ENCODE measurements at regions not wholly inside any gene's neighbourhood (a gene's known extent, or its start where the extent isn't known, plus 50 kb on each side); places are given as distances from the start of the nearest gene placed in this dataset.

- Histone ChIP-seq H3K27me3 (ENCODE audit: control insufficient read depth in 2 of 2, insufficient read depth in 2 of 2, low read length in 2 of 2) (no peaks in the 10 kb centered on the region), H3K9me3 (replicated peaks; ENCODE audit: control insufficient read depth, insufficient read depth, low read length) (no peaks in the 10 kb centered on the region), H2AFZ (ENCODE audit: low read depth, low read length) (no peak overlapping the region), H3K4me2 (ENCODE audit: insufficient read depth, low read length) (no peak overlapping the region), H3K9me1 (replicated peaks; ENCODE audit: control insufficient read depth, extremely low read depth, insufficient read depth, low read length) (no peaks in the 10 kb centered on the region), H3K4me3 (replicated peaks in 1 of 3; ENCODE audit: insufficient read depth in 1 of 3, low read depth in 1 of 3, low read length in 3 of 3) (no peak overlapping the region), H3K4me1 (ENCODE audit: control insufficient read depth, extremely low read depth, insufficient read depth, low read length) (no peaks in the 10 kb centered on the region), H3K36me3 (ENCODE audit: control insufficient read depth in 2 of 2, extremely low read depth in 1 of 2, insufficient read depth in 2 of 2, low read length in 2 of 2) (no peaks in the 10 kb centered on the region), H3K79me2 (ENCODE audit: control insufficient read depth, insufficient read depth, low read length) (no peaks in the 10 kb centered on the region), H3K27ac (ENCODE audit: insufficient read depth, low read depth, low read length) (no peak overlapping the region), H4K20me1 (replicated peaks; ENCODE audit: control insufficient read depth, extremely low read depth, insufficient read depth, low read length) (no peaks in the 10 kb centered on the region), H3K9ac (replicated peaks; ENCODE audit: extremely low read depth, insufficient read depth, low read length) (no peak overlapping the region)
- intact Hi-C loops (cut with micrococcal nuclease) = no loop called here
- dilution Hi-C loops (cut with MboI; ENCODE audit: extremely low pct_ligation_motif_present, low sequenced_read_pairs) = no loop called here
- TF ChIP-seq JUN (IDR thresholded peaks at IDR 0.05; ENCODE audit: borderline replicate concordance, insufficient read depth, insufficient read length, low read depth) = no peak
- no peak for TF ChIP-seq MAX (IDR thresholded peaks at IDR 0.05; ENCODE audit: insufficient read depth, insufficient read length)
- TF ChIP-seq CTCF (IDR thresholded peaks at IDR 0.05; ENCODE audit: extremely low read depth in 1 of 2, insufficient read depth in 1 of 2, low read depth in 1 of 2, low read length in 2 of 2) = no peak
- no peak for TF ChIP-seq POLR2AphosphoS5 (IDR thresholded peaks at IDR 0.05; ENCODE audit: insufficient read depth, low read depth, low read length)
- no peak for TF ChIP-seq MYC (IDR thresholded peaks at IDR 0.05; ENCODE audit: low read depth, low read length)
- no peak for TF ChIP-seq GATA2 (IDR thresholded peaks at IDR 0.05; ENCODE audit: insufficient read depth, insufficient read length, low read depth, low read length)
- TF ChIP-seq POLR2A (IDR thresholded peaks at IDR 0.05; ENCODE audit: low read depth, low read length) = no peak
- no peak for TF ChIP-seq EZH2 (IDR thresholded peaks at IDR 0.05; ENCODE audit: borderline replicate concordance, low read depth, low read length, severe bottlenecking)
- no peak for TF ChIP-seq FOS (IDR thresholded peaks at IDR 0.05; ENCODE audit: borderline replicate concordance, insufficient read depth, low read length)
- FAIRE-seq (no peak), DNase-seq (ENCODE audit: low read depth, low spot score) (no peak)
- POLR2A ChIA-PET = no interaction called here
- CTCF ChIA-PET = no interaction called here
- BruUV-seq (replicated peaks) = no TSS peak
These were observed 70.0 kb downstream of the TBR1 start for GRCh38 chr2:161486111-161486510.
